Lower leg skin (tissue), 4 donors: ENCODE measurements at regions not wholly inside any gene's neighbourhood (a gene's known extent, or its start where the extent isn't known, plus 50 kb on each side); places are given as distances from the start of the nearest gene placed in this dataset.

Source experiments
- DNase-seq, 2 donors: peaks; one replicate each; pipeline ENCODE4 v3.0.0-alpha.2; 2019; ENCODE audit warnings: low spot score in 2 of 2
- H3K4me3 ChIP-seq: fragments of 200-600 bp; sonication (generic); 2 replicates; pipeline ENCODE4 v1.5.1; 2017; ENCODE audit warnings: mild to moderate bottlenecking, low read depth; ENCODE audit not compliant: poor library complexity, severe bottlenecking
- POLR2A ChIP-seq, 2 donors: fragments of 450-650 bp; IDR thresholded peaks; one replicate each; pipeline ENCODE4 v1.6.1; 2016 to 2017; ENCODE audit warnings: antibody characterized with exemption in 2 of 2, mild to moderate bottlenecking in 1 of 2, moderate library complexity in 1 of 2
- WGBS, 2 donors: methylation state at CpG; one replicate each; pipeline ENCODE4 v1.1.5; 2018; 5-methylcytosine and 5-hydroxymethylcytosine counted together
- intact Hi-C: fragments of 100-400 bp; cut with DNase I; formaldehyde crosslinking; loops from one replicate; pipeline ENCODE4 v1.15.0; 2023; ENCODE audit warnings: low total_unique reads
- TF ChIP-seq, protein P1 (sequence below), 3 donors: fragments of 450-650 bp; IDR thresholded peaks; one replicate each; pipeline ENCODE4 v1.5.1; 2016; ENCODE audit warnings: antibody characterized with exemption in 3 of 3, mild to moderate bottlenecking in 3 of 3, moderate library complexity in 2 of 3

- TF ChIP-seq, protein P1, sequence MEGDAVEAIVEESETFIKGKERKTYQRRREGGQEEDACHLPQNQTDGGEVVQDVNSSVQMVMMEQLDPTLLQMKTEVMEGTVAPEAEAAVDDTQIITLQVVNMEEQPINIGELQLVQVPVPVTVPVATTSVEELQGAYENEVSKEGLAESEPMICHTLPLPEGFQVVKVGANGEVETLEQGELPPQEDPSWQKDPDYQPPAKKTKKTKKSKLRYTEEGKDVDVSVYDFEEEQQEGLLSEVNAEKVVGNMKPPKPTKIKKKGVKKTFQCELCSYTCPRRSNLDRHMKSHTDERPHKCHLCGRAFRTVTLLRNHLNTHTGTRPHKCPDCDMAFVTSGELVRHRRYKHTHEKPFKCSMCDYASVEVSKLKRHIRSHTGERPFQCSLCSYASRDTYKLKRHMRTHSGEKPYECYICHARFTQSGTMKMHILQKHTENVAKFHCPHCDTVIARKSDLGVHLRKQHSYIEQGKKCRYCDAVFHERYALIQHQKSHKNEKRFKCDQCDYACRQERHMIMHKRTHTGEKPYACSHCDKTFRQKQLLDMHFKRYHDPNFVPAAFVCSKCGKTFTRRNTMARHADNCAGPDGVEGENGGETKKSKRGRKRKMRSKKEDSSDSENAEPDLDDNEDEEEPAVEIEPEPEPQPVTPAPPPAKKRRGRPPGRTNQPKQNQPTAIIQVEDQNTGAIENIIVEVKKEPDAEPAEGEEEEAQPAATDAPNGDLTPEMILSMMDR (IDR thresholded peaks at IDR 0.05), result no peak
- TF ChIP-seq POLR2A (IDR thresholded peaks at IDR 0.05), result no peak
- WGBS, 2 donors, result 90 to 93% methylated on average over 4 of the region's 4 CpGs
- no peak overlapping the region for H3K4me3 ChIP-seq
- DNase-seq, result no peak
- intact Hi-C loops, result no loop called here
Measured at GRCh38 chr4:79027656-79028055, 88.4 kb upstream of the PAQR3 start.

GRCh38 chr4:79025170-79025569 is 85.9 kb upstream of the PAQR3 start:
- intact Hi-C loops, result no loop called here
- 40 to 45% methylated on average over 2 of the region's 2 CpGs for WGBS, 2 donors

DNA sequence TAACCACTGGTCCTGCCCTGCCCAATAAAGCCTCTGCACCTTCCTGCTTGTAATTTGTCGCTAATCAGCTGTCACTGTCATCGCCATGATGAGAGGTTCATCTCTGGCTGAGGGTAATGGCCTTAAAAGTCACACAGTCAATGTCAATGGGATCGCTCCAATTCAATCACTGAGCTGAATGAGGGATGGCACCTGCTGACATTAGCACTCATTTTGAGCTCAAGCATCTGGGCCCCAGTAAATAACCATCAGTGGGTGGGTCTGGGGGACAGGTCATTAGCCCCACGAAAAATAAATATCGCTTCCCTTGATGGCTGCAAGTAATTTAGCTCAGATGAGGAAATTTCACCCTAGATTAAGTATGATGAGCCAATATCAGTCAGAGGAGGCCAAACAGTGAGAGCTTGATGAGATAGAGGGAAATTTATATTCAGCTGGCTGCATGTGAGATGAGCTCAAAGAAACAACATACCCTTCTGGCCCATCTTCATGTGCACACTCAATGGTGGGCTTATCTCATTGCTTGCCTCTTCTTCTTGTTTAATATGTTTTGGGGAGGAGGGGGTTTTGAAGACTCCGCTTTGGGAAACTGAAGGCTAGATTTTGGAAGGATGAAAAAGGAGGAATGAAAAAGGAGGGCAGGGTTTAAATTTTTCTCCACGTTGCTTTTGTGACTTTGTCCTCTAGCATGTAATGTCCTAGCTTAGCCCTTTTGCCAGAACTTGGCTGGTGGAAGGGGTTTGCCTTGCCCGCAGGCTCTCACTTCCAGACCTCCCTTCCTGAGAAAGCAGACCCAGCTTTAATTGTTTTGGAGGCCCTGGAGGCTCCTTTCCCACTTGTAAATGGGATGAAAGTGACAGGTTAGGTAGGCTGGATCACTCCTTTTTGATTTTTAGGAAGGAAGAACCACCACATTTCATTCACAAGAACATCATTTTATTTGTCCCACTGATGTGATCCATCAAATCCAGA is 84.8 kb upstream of the PAQR3 start:
- DNase-seq, result no peak
- WGBS, 2 donors, result 89 to 90% methylated on average over 8 of the region's 8 CpGs
- no peak for TF ChIP-seq POLR2A (IDR thresholded peaks at IDR 0.05)
- TF ChIP-seq, protein P1 (IDR thresholded peaks at IDR 0.05), result no peak
- H3K4me3 ChIP-seq, result no peak overlapping the region
- intact Hi-C loops, result no loop called here

More at GRCh38 chr4:79025170-79025569, 85.9 kb upstream of the PAQR3 start:
- no peak for DNase-seq
- no peak for TF ChIP-seq POLR2A (IDR thresholded peaks at IDR 0.05)
- TF ChIP-seq, protein P1 (IDR thresholded peaks at IDR 0.05), result no peak
- H3K4me3 ChIP-seq, result no peak overlapping the region

DNA sequence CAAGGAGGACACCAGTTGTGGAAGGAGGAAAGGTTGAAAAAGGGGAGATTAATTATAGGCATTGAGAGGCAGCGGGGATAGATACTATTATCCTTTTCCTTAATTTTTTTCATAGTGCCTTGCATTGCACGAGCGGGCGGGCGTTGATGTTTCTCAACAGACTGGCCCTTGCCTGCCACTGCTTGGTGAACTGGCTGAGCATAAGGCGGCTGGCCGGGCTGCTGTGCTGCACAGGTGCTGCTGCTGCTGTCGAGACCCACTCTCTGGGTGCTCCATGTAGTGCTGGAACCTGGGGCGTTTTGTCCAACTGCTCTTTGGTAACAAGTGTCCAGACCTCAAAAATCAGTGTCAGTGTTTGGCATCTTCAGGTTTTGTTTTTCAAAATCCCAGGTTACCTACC is 83.3 kb upstream of the PAQR3 start:
- 82 to 91% methylated on average over 9 of the region's 9 CpGs for WGBS, 2 donors
- intact Hi-C loops, result no loop called here
- no peak for DNase-seq
- TF ChIP-seq, protein P1 (IDR thresholded peaks at IDR 0.05), result no peak
- no peak for TF ChIP-seq POLR2A (IDR thresholded peaks at IDR 0.05)
- no peak overlapping the region for H3K4me3 ChIP-seq

- WGBS, 2 donors, result 77 to 85% methylated on average over 1 of the region's 1 CpG
Measured at GRCh38 chr4:79017481-79017880, 78.2 kb upstream of the PAQR3 start.

More at GRCh38 chr4:79017481-79017880, 78.2 kb upstream of the PAQR3 start:
- no peak overlapping the region for H3K4me3 ChIP-seq
- TF ChIP-seq, protein P1 (IDR thresholded peaks at IDR 0.05), result no peak
- TF ChIP-seq POLR2A (IDR thresholded peaks at IDR 0.05), result no peak
- intact Hi-C loops, result loop anchor here (5.0 kb wide), 1 partner anchor 870 kb away; no protein-coding TSS in a partner anchor
- no peak for DNase-seq
